NCI-H1105 treated with DMSO at 0.1 percent for 48 hours (cell line): ENCODE measurements at regions not wholly inside any gene's neighbourhood (a gene's known extent, or its start where the extent isn't known, plus 50 kb on each side); places are given as distances from the start of the nearest gene placed in this dataset.

Experiments used
- DNase-seq: peaks from one replicate; lab custom pipeline; 2025; lab: John Stamatoyannopoulos, UW

DNA sequence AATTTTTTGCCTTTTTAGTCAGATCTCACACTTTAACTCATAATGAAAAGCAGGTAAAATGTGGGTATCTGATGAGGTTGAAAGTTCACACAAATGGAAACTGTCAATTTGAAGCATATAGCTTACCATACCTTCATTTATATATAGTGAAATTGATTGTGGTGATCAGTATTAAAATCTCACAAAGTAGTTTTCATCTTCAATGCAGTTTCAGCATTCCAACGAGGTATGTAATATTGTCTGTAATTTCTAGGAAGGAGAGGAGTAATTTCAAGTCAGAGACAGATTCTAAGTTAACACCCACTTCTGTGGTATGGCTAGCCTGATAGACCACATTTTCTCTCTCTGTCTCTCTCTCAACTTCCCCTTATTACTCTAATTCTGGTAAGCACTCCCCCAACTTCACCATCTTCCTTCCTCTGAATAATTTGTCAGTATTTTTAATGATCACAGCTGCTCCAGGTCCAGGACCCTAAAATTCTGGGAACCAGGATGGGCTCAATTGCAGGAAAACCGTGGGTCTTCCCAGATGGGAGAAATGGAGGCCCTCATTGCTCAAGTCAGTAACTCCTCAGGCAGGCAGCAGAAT, 455.7 kb downstream of the FGF9 start:
- DNase-seq = no peak

DNA sequence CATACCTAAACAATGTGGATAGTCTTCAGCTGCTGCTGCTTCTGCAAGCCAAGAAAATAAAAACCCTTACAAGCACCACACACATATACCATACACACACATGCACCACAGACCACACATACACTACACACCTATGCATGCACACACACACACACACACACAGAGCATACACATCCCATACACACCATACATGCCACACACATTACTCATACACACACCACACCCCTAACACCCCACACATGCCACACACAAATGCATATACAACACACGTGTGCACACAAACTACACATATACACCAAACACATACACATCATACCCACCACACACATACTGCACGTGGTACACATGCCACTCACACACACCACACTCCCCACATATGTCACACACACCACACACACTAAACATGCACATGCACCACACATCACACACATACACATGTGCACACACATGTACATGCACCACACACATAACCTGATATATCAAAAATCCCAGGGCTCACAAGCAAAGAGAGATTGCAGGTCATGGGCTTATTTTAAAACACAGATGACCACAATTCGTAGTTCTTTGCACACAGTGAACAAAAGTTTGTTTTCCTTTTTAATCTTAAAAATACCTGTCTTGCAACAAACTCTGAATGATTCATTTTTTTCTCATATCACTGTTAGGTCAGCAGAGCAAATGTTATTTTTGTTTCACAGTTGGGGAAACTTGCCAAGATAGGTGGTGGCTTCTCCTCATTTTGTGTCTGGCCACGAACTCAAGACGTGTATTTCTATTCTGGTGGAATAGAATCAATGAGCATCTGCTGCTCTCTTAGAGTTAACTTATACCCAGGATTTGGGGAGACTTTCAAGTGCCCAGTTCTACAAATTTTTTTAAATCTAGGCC, 456.6 kb downstream of the FGF9 start:
- DNase-seq = no peak

DNA sequence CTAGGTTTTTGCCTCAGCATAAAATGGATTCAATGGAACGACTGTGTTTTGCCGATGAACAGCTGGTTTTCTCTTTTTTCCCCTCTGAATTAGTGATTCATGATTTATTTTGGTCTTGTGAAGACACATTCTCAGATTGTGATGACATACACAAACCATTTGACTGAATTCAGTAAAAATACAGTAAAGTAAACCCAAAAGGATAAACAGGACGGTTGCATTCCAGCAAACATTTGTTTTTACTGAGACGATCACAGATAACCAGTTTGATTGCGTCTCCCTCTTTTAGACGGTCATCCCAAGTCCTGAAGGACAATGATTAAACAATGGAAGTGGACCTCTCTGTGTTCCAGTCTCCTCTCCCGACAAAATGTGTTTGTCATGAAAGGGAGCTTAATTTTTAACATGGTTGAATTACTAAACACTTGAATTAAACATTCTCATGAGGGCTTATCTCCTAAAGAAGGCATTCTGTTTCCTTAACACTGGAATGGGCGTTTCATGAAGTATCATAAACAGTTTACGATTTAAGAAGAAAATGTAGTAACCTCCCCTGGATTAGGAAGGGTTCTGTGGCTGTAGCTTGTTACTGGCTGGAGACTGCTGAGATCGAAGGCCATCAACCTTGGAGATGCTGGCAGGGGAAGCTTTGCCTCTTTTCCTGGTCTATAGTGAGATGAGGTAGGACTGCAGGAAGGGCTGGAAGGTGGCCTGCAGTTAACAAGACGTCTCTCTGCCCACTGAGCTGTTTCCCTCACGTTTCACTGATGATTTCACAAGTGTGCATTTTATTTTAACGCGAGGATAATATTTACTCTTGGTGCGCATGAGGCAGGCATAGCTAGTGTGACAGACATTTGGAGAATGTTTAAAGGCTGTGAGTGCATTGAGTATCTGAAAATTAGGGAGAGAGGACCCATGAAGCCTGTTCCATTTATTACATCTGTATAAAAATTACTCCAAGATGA, 457.9 kb downstream of the FGF9 start:
- no peak for DNase-seq

DNA sequence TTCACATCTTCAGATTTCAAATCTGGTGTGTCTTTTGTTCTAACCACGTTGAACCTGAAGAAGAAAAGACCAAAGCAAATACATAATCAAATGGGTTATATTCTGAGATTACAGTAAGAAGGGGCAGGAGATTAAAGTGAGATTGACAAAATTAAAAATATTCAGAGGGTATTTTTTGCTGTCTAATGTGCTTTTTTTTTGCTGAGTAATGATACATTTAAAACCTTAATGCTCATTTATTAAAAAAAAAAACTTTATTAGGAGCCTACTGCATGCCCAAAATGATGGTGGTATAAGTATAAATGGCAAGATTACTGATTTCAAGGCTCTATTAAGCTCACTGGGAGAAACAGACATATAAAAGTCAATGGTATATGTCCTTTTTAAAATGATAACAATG, 459.4 kb downstream of the FGF9 start:
- DNase-seq = no peak

DNA sequence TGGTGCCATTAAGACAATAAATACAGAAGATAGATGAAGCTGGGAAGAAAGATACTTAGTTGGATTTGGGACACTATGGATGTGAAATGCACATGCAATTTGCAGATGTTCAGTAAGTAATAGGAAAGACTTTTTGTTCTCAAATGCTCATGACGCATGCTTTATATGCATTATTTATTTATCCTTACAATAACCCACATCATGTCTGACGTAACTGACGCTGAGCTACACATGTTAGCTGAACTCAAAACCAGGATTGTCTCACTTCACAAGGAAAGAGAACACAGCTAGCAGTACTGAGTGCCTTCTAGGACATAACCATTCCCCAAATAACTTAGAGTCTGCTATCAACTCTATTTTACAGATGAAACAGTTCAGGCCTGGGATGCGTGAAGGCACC, 463.4 kb downstream of the FGF9 start:
- DNase-seq = no peak

DNA sequence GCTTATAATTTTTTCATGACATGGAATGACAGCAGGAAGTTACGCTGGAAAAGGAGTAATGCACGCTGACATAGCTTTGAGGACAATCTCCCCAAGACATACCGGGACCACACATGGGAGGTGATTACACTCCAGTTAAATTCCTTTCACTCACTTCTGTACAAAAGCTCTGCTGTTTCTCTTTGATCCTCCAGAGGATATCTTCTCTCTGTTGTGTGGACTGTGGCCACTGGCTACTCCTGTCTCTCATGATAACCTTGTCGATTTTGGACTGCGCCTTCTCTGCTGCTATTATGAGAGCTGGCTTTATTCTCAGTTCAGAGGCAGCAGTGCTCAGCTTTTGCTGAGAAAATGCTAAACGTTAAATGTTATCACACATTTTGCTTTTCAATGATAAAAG, 464.6 kb downstream of the FGF9 start:
- DNase-seq = no peak

DNA sequence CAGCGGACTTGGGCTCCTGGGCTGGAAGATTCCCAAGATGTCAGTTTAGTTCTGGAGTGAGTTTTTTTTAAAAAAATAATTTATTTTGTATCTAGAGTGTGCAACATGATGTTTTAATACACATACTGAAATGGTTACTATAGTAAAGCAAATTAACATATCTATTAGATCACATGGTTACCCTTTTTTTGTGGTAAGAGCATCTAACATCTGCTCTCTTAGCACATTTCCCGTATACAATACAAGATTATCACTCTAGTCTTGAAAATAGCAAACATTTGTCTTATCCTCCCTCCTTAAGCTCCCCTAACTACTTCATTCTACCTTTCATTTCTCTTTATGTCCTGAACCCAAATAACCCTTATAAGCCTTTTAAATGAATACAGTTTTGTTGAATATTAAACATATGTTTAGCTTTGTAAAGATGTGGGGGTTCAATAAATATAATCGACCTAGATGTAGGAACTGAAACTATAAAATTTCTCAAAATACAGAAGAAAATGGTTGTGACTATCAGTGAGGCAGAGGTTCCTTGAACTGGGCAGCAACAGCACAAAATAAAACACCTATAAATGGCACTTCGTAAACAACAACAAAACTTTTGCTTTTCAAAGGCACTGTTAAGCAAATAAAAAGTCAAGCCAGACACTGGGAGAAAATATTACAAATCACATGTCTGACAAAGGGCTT, 466.6 kb downstream of the FGF9 start:
- no peak for DNase-seq

DNA sequence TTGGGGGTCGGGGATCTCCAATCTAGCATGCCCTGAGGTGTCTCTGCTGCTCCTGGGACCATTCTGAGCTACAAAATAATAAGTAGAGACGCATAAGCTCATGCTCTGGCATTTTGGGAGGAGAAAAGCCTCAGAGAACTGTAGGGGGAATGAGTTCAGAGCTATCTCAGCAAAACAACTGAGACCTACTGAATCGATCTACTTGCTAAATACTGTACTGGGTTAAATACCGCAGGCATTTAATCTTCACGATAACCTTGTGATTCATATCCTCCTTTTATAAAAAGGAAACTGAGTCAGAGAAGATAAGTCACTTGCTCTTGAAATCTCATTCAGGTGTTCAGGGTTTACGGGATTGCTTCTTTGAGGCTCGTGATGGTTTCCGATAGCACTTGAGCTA, 468.1 kb downstream of the FGF9 start:
- no peak for DNase-seq

DNA sequence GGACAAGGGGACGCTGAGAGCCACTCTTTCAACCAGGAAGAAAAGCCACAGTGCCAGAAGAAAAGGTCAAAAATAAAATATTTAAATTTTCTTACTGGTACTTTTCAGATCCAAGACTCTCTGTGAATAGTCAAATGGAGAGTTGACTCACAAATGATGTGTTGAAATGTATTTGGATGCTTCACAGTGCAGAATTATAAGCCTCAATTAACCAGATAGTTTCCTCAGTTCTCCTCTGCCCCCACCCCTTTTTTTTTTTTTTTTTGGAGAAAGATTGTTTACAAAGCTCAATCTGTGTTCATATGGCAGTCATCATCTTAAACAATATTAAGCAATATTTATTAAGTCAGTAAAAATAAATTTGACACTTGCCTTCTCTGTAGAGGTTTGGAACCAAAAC, 470.8 kb downstream of the FGF9 start:
- no peak for DNase-seq

DNA sequence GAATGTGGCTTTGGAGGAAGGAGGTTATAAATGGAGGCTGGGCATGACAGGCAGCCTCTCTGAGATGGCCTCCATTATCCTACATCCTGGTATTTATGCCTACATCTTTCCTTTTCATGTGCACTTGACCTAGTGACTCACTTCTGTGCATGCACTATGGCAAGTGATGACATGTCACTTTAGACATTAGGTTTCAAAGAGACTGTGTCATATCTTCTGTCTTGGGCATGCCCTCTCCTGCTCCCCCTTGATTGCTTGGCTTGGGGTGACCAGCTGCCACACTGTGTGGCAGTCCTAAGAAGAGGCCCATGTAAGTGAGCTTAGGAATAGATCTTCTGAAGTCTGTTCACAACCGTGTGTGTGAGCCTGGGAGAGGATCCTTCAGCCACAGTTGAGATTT, 472.8 kb downstream of the FGF9 start:
- no peak for DNase-seq

DNA sequence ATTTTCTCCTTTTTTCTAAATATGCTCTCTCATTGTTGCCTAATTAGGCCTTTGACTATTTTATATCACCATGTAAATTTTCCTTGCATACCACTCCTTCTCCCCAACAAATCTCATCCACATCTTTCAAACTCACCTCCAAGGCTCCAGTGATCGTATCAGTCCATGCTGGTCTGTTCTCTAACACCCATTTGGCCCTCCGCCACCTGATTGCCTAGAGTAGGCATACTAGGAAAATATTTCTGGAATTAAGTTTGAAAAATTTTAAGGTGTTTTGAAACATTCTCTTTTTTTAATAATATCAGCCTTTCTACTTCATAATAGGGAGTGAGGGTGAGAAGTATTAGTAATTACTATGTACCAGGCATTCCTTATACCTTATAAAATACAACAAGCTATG, 473.9 kb downstream of the FGF9 start:
- DNase-seq = no peak

DNA sequence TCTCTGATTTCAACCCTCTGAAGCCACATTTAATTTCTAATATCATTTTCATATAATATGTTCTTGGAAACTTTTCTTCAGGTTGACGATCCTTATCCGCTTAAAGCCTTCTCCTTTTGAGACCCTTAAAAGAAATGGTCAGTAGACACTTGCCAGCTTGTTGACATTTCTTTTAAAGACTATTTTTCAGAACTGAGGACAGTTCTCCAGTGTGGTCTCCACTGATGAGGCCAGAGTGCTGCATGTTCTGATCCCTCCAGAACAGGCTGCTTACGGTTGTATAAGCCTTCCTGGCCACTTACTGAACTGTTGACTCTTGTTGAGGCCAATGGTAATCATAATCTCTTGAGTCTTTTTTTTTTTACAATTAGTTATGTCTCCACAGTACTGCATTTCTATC, 477.3 kb downstream of the FGF9 start:
- no peak for DNase-seq

DNA sequence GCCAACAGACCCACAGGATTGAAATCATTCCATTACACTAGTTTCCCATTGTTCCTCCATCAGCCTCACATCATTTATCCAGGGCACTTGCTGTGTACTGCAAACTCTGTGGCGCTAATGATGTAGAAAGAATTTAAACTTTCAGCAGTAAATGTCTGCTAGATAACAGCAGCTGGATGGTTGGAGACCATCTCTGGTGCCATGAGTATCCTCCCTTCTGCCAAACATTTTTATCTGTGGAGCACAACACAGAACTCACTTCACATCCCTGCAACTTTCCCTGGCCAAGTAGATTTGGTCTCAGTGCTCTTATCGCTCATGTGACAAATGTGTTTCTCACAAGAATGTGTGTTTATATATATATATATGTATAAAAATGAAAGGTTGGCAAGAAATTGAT, 481.9 kb downstream of the FGF9 start:
- no peak for DNase-seq

DNA sequence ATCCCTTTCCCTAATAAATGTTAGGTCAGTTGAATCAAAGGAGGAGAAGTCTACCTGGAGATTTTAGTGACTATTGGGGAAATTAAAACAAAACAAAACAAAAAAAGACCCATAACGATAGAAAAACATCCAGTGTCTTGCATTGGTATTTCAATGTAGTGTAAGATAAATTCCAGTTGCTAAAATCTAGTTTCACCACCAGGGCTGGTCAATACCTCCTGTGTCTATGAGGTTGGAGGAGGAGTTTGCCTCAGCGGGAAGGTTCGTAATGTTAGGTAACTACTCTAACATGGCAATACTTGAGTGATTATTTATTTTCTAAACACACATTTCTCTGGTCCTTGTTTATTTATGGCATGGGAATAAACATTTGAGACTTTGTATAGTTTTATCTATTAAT, 483.2 kb downstream of the FGF9 start:
- DNase-seq = no peak

DNA sequence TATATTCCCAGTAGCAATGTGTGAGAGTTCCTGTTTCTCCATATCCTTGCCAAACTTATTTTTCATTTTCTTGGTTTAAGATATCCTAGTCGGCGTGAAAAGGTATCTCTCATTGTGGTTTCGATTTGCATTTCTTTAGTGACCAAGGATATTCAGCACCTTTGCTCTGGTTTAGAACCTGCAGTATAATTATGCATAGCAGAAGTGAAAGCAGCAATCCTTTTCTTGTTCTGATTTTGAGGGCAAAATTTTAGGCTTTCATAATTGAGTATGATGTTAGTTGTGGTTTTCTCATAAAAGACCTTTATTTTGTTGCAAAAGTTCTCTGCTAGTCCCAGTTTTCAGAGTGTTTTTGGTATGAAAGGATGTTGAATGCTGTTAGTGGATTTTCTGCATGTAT, 491.0 kb downstream of the FGF9 start:
- DNase-seq = no peak

DNA sequence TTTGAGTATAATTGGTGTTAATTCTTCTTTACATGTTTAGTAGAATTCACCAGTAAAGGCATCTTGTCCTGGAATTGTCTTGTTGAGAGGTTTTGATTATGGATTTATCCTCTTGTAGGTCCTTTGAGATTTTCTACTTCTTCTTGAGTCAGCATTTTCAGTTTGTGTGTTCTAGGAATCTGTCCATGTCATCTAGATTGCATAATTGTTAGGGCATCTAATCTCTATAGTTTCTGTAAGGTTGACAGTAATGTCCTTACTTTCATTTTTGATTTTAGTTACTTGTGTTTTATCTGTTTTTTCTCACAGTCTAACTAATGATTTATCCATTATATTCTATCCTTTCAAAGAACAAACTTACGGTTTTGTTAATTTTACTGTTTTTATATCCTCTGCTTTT, 492.0 kb downstream of the FGF9 start:
- no peak for DNase-seq

DNA sequence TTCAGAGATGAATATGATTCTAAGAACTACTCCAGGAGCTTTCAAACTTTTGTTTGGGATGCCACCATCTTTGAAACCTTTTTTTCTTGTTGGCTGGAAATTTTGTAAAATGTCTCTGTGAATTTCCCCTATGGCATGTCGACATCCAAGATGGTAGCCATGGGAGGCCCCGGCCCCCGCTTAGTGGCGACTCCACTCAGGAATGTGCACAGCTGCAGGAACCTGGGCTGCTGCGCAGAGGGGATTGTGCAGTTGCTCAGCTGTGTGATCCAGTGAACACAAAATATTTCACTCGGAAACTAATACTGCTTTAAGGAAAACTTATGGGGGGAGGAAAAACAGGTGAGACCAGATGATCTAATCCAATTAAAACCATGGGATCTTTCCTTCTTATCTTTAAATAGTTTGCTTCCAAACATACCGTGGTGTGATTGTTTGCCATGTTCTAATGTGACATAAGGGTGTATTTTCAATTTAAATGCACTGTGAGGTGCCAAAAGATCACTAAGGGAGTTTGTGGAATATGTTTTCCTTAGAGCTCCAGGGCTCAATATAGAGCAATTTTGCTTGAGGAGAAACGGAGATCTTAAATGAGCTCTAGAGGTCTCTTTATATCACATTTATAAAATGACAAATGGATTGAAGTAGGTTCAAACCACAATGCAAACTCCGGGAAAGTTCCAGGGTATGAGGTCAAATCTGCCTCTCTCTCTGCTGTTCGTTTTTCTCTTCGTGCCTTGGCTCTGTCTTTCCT, 497.7 kb downstream of the FGF9 start:
- no peak for DNase-seq

DNA sequence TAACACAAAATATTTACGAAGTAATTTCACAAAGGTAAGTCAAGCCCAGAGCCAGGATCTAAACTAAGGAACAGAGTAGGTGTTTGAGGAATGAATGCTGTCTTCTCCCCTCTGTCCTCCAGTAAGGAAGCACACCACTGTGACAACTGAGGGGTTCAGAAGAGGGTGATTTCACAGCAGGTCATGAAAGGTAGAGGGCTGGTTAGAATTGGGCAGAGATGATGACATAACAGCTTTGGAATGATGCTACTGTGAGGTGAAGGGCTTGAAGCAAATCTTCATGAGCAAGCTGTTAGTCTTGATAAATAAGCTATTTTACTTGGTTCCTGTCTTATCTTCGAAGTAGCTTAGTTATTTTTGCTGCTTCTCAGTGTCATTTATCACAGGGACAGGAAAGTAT, 498.6 kb downstream of the FGF9 start:
- DNase-seq = no peak

DNA sequence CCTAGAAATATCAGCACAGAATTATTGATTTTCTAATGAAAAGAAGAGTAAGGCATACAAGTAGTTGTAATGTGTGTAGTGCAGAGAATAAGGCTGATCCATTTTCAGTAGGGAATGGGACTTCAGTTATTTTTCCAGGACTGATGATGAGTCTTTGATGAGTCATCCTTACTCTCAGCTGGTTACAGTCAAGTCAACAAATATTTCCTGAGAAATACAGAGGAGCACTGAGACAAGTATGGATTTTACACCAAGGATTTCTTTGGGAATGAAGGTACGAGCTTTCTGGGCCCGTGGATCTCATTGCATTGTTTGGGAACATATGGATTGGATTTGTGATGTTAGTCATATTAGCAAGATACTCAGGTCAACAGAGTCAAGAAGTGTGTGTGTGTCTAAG, 502.7 kb downstream of the FGF9 start:
- no peak for DNase-seq

DNA sequence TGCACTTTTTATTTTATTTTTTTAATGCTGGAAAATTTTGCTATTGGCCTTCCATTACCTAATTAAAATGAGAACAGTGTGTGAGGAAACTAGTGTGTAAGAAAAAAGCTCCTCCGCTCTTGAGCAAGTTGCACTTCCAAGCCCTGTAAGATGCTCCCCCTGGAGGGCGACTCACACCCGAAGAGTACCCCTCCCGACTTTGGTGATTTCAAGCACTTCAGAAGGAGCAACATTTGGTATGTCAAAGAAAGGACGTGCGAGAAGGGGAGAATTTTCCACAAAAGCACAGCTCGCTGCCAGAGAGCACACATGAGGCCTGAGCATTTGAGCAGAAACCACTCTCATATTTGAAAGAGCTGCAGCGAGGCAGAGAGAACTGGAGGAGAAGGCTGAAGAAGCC, 504.4 kb downstream of the FGF9 start:
- no peak for DNase-seq

DNA sequence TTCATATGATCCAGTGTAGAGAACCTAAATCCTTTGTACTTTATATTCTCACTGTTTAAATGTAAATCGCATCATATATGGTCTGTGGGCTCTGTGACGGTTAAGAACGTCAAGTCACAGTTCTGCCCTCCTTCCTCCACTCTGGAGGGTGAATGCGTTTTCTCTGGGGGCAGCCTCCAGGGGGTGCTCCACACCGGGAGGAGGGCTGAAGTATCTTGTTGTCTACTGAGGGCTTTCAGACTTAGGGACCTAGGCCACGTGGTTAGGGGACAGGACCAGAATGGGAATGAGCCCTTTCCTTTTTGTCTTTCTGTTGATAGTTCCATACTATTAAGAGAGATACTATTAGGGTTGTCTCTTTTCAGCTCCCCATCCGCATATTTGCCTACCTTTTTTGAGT, 504.9 kb downstream of the FGF9 start:
- DNase-seq = no peak
